Panc1 (cell line): ENCODE measurements at regions not wholly inside any gene's neighbourhood (a gene's known extent, or its start where the extent isn't known, plus 50 kb on each side); places are given as distances from the start of the nearest gene placed in this dataset.

Source experiments
- ATAC-seq: fragments of 200-7000 bp; cut with Tn5 transposase; 2 replicates; pipeline ENCODE4 v1.9.1; 2020; ENCODE audit warnings: mild to moderate bottlenecking, moderate library complexity
- BruUV-seq: library from RNA; stranded (reverse); fragments of 400-500 nt; replicated peaks from 2 replicates; lab custom pipeline; 2021; lab: Mats Ljungman, UMichigan
- CTCF ChIA-PET: fragments of 300-600 bp; sonication (Branson Sonifier 250); formaldehyde crosslinking; loops from one replicate; lab custom pipeline; 2022; ENCODE audit warnings: antibody characterized with exemption; lab: Charles Lee
- POLR2A ChIA-PET: fragments of 300-600 bp; sonication (Branson Sonifier 250); formaldehyde crosslinking; loops from one replicate; lab custom pipeline; 2022; ENCODE audit warnings: antibody characterized with exemption; lab: Charles Lee
- DNase-seq: peaks from one replicate; pipeline ENCODE4 v3.0.0-alpha.2; 2010; ENCODE audit warnings: low read depth, low spot score
- H3K27ac ChIP-seq: 2 replicates; pipeline ENCODE4 v1.5.1; 2011; ENCODE audit warnings: mild to moderate bottlenecking, low read length, inconsistent platforms
- H3K27me3 ChIP-seq: fragments of 200-500 bp; sonication (Bioruptor generic); 2 replicates; pipeline ENCODE4 v1.6.0; 2014; ENCODE audit warnings: low read length, inconsistent platforms; ENCODE audit not compliant: control insufficient read depth, insufficient read depth
- H3K36me3 ChIP-seq: fragments of 200-500 bp; sonication (Bioruptor generic); 2 replicates; pipeline ENCODE4 v1.5.1; 2014; ENCODE audit warnings: inconsistent platforms, mild to moderate bottlenecking, low read length, moderate library complexity; ENCODE audit not compliant: control insufficient read depth, insufficient read depth
- H3K4me1 ChIP-seq: 2 replicates; pipeline ENCODE4 v1.5.1; 2011; ENCODE audit warnings: inconsistent platforms, mild to moderate bottlenecking, low read length, moderate library complexity; ENCODE audit not compliant: control insufficient read depth, insufficient read depth
- H3K4me3 ChIP-seq, 2 experiments: 2 replicates each; pipeline ENCODE4 v1.5.1; 2011 to 2012; ENCODE audit warnings: low read depth in 2 of 2, low read length in 2 of 2, mild to moderate bottlenecking in 2 of 2, inconsistent platforms in 1 of 2, moderate library complexity in 1 of 2
- H3K9me3 ChIP-seq: fragments of 200-500 bp; sonication (Bioruptor generic); 2 replicates; pipeline ENCODE4 v1.5.1; 2014; ENCODE audit warnings: low read depth, mild to moderate bottlenecking, inconsistent platforms, low read length, moderate library complexity; ENCODE audit not compliant: control insufficient read depth, insufficient read depth
- CTCF ChIP-seq: fragments of 450-650 bp; IDR thresholded peaks from 2 replicates; pipeline ENCODE4 v1.5.1; 2017; ENCODE audit warnings: mild to moderate bottlenecking
- POLR2AphosphoS5 ChIP-seq: IDR thresholded peaks from 2 replicates; pipeline ENCODE4 v1.6.1; 2012; ENCODE audit warnings: mild to moderate bottlenecking, low read depth, low read length, moderate library complexity
- REST ChIP-seq, 2 experiments: IDR thresholded peaks; 2 replicates each; pipeline ENCODE4 v1.6.1; 2011 to 2012; ENCODE audit warnings: low read depth in 2 of 2, control low read depth in 1 of 2, low read length in 1 of 2, mild to moderate bottlenecking in 1 of 2, moderate library complexity in 1 of 2; ENCODE audit not compliant: insufficient read depth in 1 of 2
- SIN3A ChIP-seq: IDR thresholded peaks from 2 replicates; pipeline ENCODE4 v1.6.1; 2012; ENCODE audit warnings: low read depth, mild to moderate bottlenecking, low read length, moderate library complexity, borderline replicate concordance; ENCODE audit not compliant: insufficient read depth
- TCF7L2 ChIP-seq: IDR thresholded peaks from 2 replicates; pipeline ENCODE4 v1.6.1; 2011; ENCODE audit warnings: mild to moderate bottlenecking, low read depth, low read length, inconsistent platforms
- in situ Hi-C: cut with HindIII; loops from 2 replicates; pipeline ENCODE4 v1.10.0; 2016; ENCODE audit warnings: low sequenced_read_pairs, low pct_unique_long_range_greater_than_20kb
- intact Hi-C: fragments of 100-400 bp; cut with micrococcal nuclease; formaldehyde crosslinking; loops from one replicate; pipeline ENCODE4 v1.10.0; 2022; ENCODE audit not compliant: unreplicated experiment

- Histone ChIP-seq H3K27ac (no peak overlapping the region), H3K27me3 (no peaks in the 10 kb centered on the region), H3K4me3 (no peak overlapping the region), H3K9me3 (no peaks in the 10 kb centered on the region), H3K4me1 (no peaks in the 10 kb centered on the region), H3K36me3 (no peaks in the 10 kb centered on the region)
- ChIA-PET CTCF (no interaction called here), POLR2A (no interaction called here)
- ATAC-seq (no peak), DNase-seq (no peak)
- intact Hi-C loops, result no loop called here
- no peak for TF ChIP-seq CTCF
- no peak for TF ChIP-seq TCF7L2
- no peak for TF ChIP-seq POLR2AphosphoS5
- no peak for TF ChIP-seq REST (IDR thresholded peaks at IDR 0.05; ENCODE audit: insufficient read depth in 1 of 2, low read depth in 2 of 2, low read length in 1 of 2)
- TF ChIP-seq SIN3A, result no peak
- no TSS peak for BruUV-seq
- in situ Hi-C loops, result no loop called here
These were observed 368.5 kb upstream of the DPYD start for GRCh38 chr1:98289311-98289710.

- no peaks in the 10 kb centered on the region for H3K36me3 ChIP-seq
- CTCF ChIA-PET, result no interaction called here
- no TSS peak for BruUV-seq
- intact Hi-C loops, result no loop called here
- no peaks in the 10 kb centered on the region for H3K4me1 ChIP-seq
- in situ Hi-C loops, result no loop called here
- no peak for ATAC-seq
- no peak overlapping the region for H3K4me3 ChIP-seq
- H3K9me3 ChIP-seq, result no peaks in the 10 kb centered on the region
- POLR2A ChIA-PET, result no interaction called here
- H3K27ac ChIP-seq, result no peak overlapping the region
- TF ChIP-seq REST (IDR thresholded peaks at IDR 0.05; ENCODE audit: insufficient read depth in 1 of 2, low read depth in 2 of 2, low read length in 1 of 2), result no peak
- TF ChIP-seq SIN3A, result no peak
- no peak for TF ChIP-seq TCF7L2
- TF ChIP-seq POLR2AphosphoS5, result no peak
- no peak for TF ChIP-seq CTCF
- DNase-seq, result no peak
- H3K27me3 ChIP-seq, result no peaks in the 10 kb centered on the region
These were observed 367.7 kb upstream of the DPYD start for GRCh38 chr1:98288494-98288893.
